Endothelial cell of umbilical vein (primary cell): ENCODE measurements at regions not wholly inside any gene's neighbourhood (a gene's known extent, or its start where the extent isn't known, plus 50 kb on each side); places are given as distances from the start of the nearest gene placed in this dataset.

Experiments
- BruUV-seq: library from RNA; stranded (reverse); fragments of 400-500 nt; replicated peaks from 2 replicates; lab custom pipeline; 2021; lab: Mats Ljungman, UMichigan
- CTCF ChIA-PET: fragments of 300-600, 350-600 bp; sonication (Branson Sonifier 250); formaldehyde crosslinking; loops from one replicate; lab custom pipeline; 2021; ENCODE audit warnings: antibody characterized with exemption, inconsistent platforms; lab: Charles Lee
- POLR2A ChIA-PET: fragments of 300-600, 350-600 bp; sonication (Branson Sonifier 250); formaldehyde crosslinking; loops from one replicate; lab custom pipeline; 2021; ENCODE audit warnings: antibody characterized with exemption, inconsistent platforms; lab: Charles Lee
- DNase-seq: peaks from one replicate; pipeline ENCODE4 v3.0.0-alpha.2; 2011; ENCODE audit warnings: low read depth, low spot score
- FAIRE-seq: peaks from 2 replicates; lab custom pipeline; 2011; peaks lifted over from hg19 to GRCh38; lab: Jason Lieb, UNC
- H2AFZ ChIP-seq: 2 replicates; pipeline ENCODE4 v1.6.0; 2012; ENCODE audit warnings: low read depth, low read length, control low read depth, inconsistent platforms
- H3K27ac ChIP-seq: 2 replicates; pipeline ENCODE4 v1.5.1; 2011; ENCODE audit warnings: low read depth, mild to moderate bottlenecking, control low read depth, low read length, moderate library complexity; ENCODE audit not compliant: insufficient read depth
- H3K27me3 ChIP-seq, 2 experiments: 2 replicates each; pipeline versions ENCODE4 v1.6.0 to v1.6.1; 2011; ENCODE audit warnings: low read length in 2 of 2, mixed read lengths in 1 of 2; ENCODE audit not compliant: control insufficient read depth in 2 of 2, insufficient read depth in 2 of 2
- H3K36me3 ChIP-seq, 2 experiments: 2 replicates in 1 of 2; 3 replicates in 1 of 2; pipeline ENCODE4 v1.5.1; 2011; ENCODE audit warnings: low read length in 2 of 2, mild to moderate bottlenecking in 1 of 2, moderate library complexity in 1 of 2; ENCODE audit not compliant: control insufficient read depth in 2 of 2, insufficient read depth in 2 of 2; ENCODE audit errors: extremely low read depth in 1 of 2
- H3K4me1 ChIP-seq: 3 replicates; pipeline ENCODE4 v1.5.1; 2011; ENCODE audit warnings: mild to moderate bottlenecking, low read length; ENCODE audit not compliant: control insufficient read depth, insufficient read depth; ENCODE audit errors: extremely low read depth
- H3K4me2 ChIP-seq: 2 replicates; pipeline ENCODE4 v1.6.1; 2011; ENCODE audit warnings: low read length, control low read depth, mixed read lengths; ENCODE audit not compliant: insufficient read depth
- H3K4me3 ChIP-seq, 3 experiments: fragments of 200-600 bp in 1 of 3; sonication (generic), shearing (Covaris generic) in 1 of 3; replicated peaks in 1 of 3; 2 replicates each; pipeline ENCODE4 v1.5.1; 2011 to 2016; ENCODE audit warnings: control low read depth in 3 of 3, low read length in 3 of 3, mild to moderate bottlenecking in 2 of 3, inconsistent platforms in 1 of 3, low read depth in 1 of 3, moderate library complexity in 1 of 3; ENCODE audit not compliant: insufficient read depth in 1 of 3
- H3K79me2 ChIP-seq: 2 replicates; pipeline ENCODE4 v1.6.0; 2012; ENCODE audit warnings: low read length, inconsistent platforms; ENCODE audit not compliant: control insufficient read depth, insufficient read depth
- H3K9ac ChIP-seq: replicated peaks from 2 replicates; pipeline ENCODE3; 2011; ENCODE audit warnings: low read length, control low read depth; ENCODE audit not compliant: insufficient read depth; ENCODE audit errors: extremely low read depth
- H3K9me1 ChIP-seq: replicated peaks from 3 replicates; pipeline ENCODE4 v1.6.0; 2011; ENCODE audit warnings: mild to moderate bottlenecking, low read length; ENCODE audit not compliant: control insufficient read depth, insufficient read depth; ENCODE audit errors: extremely low read depth
- H3K9me3 ChIP-seq: replicated peaks from 2 replicates; pipeline ENCODE4 v1.5.1; 2012; ENCODE audit warnings: low read length, inconsistent platforms; ENCODE audit not compliant: control insufficient read depth, insufficient read depth
- H4K20me1 ChIP-seq: replicated peaks from 2 replicates; pipeline ENCODE3; 2011; ENCODE audit warnings: mild to moderate bottlenecking, low read length; ENCODE audit not compliant: control insufficient read depth, insufficient read depth; ENCODE audit errors: extremely low read depth
- EZH2 ChIP-seq: IDR thresholded peaks from 2 replicates; pipeline ENCODE4 v1.6.1; 2012; ENCODE audit warnings: borderline replicate concordance, low read depth, mild to moderate bottlenecking, moderate library complexity, low read length, inconsistent platforms; ENCODE audit not compliant: severe bottlenecking
- FOS ChIP-seq: IDR thresholded peaks from 2 replicates; pipeline ENCODE4 v1.6.1; 2011; ENCODE audit warnings: mild to moderate bottlenecking, low read length, moderate library complexity, borderline replicate concordance; ENCODE audit not compliant: insufficient read depth
- GATA2 ChIP-seq: IDR thresholded peaks from 2 replicates; pipeline ENCODE4 v1.7.0; 2011; ENCODE audit warnings: low read depth, mild to moderate bottlenecking, moderate library complexity, mixed read lengths, low read length; ENCODE audit not compliant: insufficient read length, insufficient read depth
- JUN ChIP-seq: IDR thresholded peaks from 2 replicates; pipeline ENCODE4 v1.6.1; 2011; ENCODE audit warnings: borderline replicate concordance, low read depth; ENCODE audit not compliant: insufficient read length, insufficient read depth
- MYC ChIP-seq: IDR thresholded peaks from one replicate; pipeline ENCODE4 v1.6.1; 2011; ENCODE audit warnings: mild to moderate bottlenecking, low read depth, low read length
- POLR2A ChIP-seq: IDR thresholded peaks from 2 replicates; pipeline ENCODE4 v1.6.1; 2012; ENCODE audit warnings: low read depth, mild to moderate bottlenecking, control low read depth, low read length
- POLR2AphosphoS5 ChIP-seq: IDR thresholded peaks from 2 replicates; pipeline ENCODE4 v1.6.1; 2012; ENCODE audit warnings: low read depth, mild to moderate bottlenecking, control low read depth, low read length, moderate library complexity; ENCODE audit not compliant: insufficient read depth
- dilution Hi-C: fragments of 300-500 bp; cut with MboI; formaldehyde crosslinking; loops from one replicate; pipeline ENCODE4 v1.15.0; 2019; ENCODE audit warnings: low sequenced_read_pairs; ENCODE audit not compliant: extremely low pct_ligation_motif_present
- intact Hi-C: fragments of 100-400 bp; cut with micrococcal nuclease; formaldehyde crosslinking; loops from one replicate; pipeline ENCODE4 v1.10.0; 2022
- TF ChIP-seq, protein P1 (sequence below), 2 donors: IDR thresholded peaks; 1 replicate in 1 of 2; 2 replicates in 1 of 2; pipeline ENCODE4 v1.5.1; 2011; ENCODE audit warnings: low read length in 2 of 2, mild to moderate bottlenecking in 2 of 2, moderate library complexity in 2 of 2, control low read depth in 1 of 2, inconsistent platforms in 1 of 2, low read depth in 1 of 2; ENCODE audit not compliant: insufficient read depth in 1 of 2; ENCODE audit errors: extremely low read depth in 1 of 2
- TF ChIP-seq, protein P2 (sequence below): IDR thresholded peaks from 2 replicates; pipeline ENCODE4 v1.6.1; 2011; ENCODE audit not compliant: insufficient read depth, insufficient read length

DNA sequence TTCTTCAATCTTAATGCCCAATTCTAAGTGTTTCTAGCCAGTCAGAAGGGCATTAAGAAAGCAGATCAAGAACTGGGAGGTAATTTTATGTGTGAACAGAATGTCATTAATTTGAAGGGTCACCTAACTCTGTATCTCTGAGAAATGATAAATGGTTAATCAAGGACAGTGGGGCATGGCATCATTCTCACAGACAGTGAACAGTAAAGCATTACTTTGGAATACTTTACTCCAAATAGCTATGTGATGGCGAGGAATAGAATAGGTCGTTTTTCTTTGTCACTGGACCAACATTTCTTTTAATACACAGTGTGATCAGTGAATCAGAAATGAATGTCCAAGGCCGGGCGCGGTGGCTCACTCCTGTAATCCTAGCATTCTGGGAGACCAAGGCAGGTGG, 166.1 kb upstream of the KRR1 start:
- CTCF ChIA-PET = interaction anchor here (0.8 kb wide), 1 partner anchor 22 kb away, joined by 3 read pairs; no protein-coding TSS in a partner anchor
- FAIRE-seq = no peak

More for the DNA sequence above, 166.1 kb upstream of the KRR1 start:
- Histone ChIP-seq H3K9me3 (no peaks in the 10 kb centered on the region), H3K79me2 (no peaks in the 10 kb centered on the region), H3K9me1 (no peaks in the 10 kb centered on the region), H3K4me1 (no peaks in the 10 kb centered on the region), H3K4me2 (no peak overlapping the region), H3K9ac (no peak overlapping the region), H3K27me3 (no peaks in the 10 kb centered on the region), H3K27ac (no peak overlapping the region), H3K36me3 (no peaks in the 10 kb centered on the region), H2AFZ (no peak overlapping the region), H4K20me1 (no peaks in the 10 kb centered on the region), H3K4me3 (no peak overlapping the region)
- dilution Hi-C loops (no loop called here), intact Hi-C loops (no loop called here)
- DNase-seq = no peak
- BruUV-seq = no TSS peak
- TF ChIP-seq POLR2A (no peak), JUN (no peak), POLR2AphosphoS5 (no peak), FOS (no peak), EZH2 (no peak), MYC (no peak), GATA2 (no peak)
- TF ChIP-seq, protein P1, sequence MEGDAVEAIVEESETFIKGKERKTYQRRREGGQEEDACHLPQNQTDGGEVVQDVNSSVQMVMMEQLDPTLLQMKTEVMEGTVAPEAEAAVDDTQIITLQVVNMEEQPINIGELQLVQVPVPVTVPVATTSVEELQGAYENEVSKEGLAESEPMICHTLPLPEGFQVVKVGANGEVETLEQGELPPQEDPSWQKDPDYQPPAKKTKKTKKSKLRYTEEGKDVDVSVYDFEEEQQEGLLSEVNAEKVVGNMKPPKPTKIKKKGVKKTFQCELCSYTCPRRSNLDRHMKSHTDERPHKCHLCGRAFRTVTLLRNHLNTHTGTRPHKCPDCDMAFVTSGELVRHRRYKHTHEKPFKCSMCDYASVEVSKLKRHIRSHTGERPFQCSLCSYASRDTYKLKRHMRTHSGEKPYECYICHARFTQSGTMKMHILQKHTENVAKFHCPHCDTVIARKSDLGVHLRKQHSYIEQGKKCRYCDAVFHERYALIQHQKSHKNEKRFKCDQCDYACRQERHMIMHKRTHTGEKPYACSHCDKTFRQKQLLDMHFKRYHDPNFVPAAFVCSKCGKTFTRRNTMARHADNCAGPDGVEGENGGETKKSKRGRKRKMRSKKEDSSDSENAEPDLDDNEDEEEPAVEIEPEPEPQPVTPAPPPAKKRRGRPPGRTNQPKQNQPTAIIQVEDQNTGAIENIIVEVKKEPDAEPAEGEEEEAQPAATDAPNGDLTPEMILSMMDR (IDR thresholded peaks at IDR 0.05; ENCODE audit: extremely low read depth in 1 of 2, insufficient read depth in 1 of 2, low read depth in 1 of 2, low read length in 2 of 2) = no peak
- TF ChIP-seq, protein P2, sequence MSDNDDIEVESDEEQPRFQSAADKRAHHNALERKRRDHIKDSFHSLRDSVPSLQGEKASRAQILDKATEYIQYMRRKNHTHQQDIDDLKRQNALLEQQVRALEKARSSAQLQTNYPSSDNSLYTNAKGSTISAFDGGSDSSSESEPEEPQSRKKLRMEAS = no peak
- POLR2A ChIA-PET = no interaction called here
